GM03348 (cell line): ENCODE measurements at regions not wholly inside any gene's neighbourhood (a gene's known extent, or its start where the extent isn't known, plus 50 kb on each side); places are given as distances from the start of the nearest gene placed in this dataset.

Experiments used
- DNase-seq: peaks from one replicate; pipeline ENCODE4 v3.0.0; 2012; ENCODE audit warnings: low spot score

DNA sequence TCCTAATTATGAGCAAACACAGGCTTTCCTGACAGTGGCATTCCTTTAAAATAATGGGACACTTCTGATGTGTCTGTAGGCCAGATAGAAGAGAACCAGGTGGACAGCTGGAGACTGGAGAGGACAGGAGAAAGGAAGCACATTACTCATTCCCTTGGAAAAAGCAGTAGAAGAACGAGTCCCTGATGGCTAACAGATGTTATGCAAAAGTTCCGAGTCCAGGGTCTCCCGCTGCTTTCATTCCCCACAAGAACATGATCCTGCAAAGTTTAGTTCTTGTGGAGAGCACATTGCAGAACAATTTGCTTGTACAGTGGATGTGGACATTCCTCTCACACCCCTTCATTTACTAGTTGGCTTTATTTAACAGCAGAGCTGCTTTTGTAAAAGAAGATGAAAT lies 137.6 kb downstream of the GPAM start:
- no peak for DNase-seq

- no peak for DNase-seq
Observed at GRCh38 chr10:112047674-112048073, 135.9 kb downstream of the GPAM start.

DNA sequence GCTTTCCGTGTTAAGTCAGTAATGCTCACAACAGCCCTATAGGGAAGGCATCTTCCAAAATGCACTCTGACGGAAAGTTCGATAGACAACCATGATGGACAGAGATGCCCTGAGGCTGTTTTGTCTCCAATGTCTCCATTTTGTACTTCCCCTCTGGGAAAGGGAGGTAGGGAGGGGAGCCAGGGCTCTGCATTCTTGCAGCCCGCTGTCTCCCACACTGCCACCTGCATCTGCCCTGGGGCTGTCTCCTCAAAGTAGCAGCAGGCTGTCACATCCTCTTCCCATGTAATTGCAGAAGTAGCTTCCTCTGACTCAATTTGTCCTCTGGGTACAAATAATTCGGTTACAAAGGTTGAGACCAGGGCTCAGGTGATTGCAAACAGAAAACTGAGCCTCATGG lies 131.4 kb downstream of the GPAM start:
- no peak for DNase-seq

DNA sequence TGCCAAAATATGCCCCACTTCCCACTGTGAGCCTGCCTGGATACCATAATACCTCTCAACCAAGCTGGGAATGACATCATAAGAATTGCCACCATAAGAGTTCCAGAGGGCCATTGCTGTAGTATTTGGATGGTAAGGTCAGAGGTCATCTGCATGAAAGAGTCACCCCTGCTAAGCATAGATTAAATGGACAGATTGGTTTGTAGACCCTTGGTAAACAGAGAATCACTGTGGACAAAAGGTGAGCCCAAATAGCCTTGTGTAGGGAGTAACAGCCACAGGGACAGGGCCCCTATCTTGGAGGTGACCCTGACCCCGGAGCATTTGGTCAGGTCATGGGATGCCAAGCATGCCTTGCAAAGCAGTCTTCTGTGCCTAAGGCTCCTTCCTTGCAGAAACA lies 129.7 kb downstream of the GPAM start:
- no peak for DNase-seq

- DNase-seq: no peak
Observed at GRCh38 chr10:112054516-112054915, 129.0 kb downstream of the GPAM start.

GRCh38 chr10:112057072-112057471 lies 126.5 kb downstream of the GPAM start:
- DNase-seq: no peak

- DNase-seq: no peak
Observed at GRCh38 chr10:112059220-112059619, 124.3 kb downstream of the GPAM start.

DNA sequence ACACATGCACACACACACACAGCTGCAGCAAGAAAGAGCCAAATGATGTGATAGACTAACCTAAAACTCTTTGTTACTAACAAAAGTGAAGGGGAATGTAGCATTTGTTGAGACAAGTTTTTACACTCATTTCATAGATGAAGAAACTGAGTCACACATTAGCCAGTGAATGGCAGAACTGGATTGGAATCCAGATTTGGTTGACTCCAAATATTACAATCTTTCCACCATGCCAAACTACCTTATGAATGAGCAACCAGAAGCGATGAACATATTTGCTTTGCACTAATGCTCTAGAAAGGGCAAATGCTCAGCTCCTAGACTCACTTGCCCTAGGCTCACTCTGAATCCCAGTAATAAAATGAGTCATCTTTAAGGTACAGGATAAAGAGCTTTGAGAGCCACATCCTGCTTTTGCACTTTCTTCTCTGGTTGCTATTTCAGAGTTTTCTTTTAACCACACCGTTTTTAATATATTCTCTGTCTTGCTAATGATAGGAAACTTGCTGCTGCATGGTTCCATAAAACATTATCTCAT lies 111.9 kb downstream of the GPAM start:
- DNase-seq: no peak

GRCh38 chr10:112078003-112078402 lies 105.6 kb downstream of the GPAM start:
- DNase-seq: no peak

DNA sequence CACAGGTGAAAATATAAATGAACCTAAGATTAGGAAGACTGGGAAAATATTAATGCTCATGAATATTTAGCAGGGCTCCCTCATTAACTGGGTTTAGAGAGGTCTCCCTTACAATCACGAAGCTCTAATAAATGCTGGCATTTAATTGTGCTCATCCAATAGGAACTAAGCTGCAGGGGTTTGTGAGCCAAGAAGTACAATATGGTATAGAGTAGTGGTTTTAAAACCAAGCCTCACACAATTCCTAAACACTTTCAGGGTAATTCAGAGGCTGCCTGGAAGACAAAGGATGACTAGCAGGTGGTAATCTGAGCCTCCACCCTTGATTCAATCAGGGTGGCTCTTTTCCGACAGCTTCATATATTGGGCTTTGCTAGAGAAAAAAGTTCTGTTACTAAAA lies 103.3 kb downstream of the GPAM start:
- DNase-seq: no peak

- no peak for DNase-seq
Observed at GRCh38 chr10:112082120-112082519, 101.4 kb downstream of the GPAM start.

DNA sequence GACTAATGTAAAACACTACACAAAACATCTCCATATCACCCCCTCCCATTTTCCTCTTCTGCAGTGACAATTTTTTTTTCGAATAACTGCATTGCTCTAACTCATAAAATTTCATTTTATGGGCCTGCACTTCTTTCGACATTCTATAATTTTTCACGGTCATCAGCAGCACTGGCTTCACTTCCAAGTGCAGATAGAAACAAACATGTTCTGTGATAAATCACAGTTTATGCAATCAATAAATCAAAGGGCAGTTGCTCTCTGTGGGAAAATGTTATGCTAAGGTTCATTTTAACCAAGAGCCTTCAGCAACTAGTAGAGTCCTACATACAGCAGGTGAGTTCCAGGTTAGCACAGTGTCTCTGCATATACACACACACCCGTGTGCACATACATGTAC lies 100.1 kb downstream of the GPAM start:
- DNase-seq: no peak

GRCh38 chr10:112087953-112088456 lies 95.6 kb downstream of the GPAM start:
- no peak for DNase-seq

- no peak for DNase-seq
Observed at GRCh38 chr10:112091703-112092102, 91.9 kb downstream of the GPAM start.

DNA sequence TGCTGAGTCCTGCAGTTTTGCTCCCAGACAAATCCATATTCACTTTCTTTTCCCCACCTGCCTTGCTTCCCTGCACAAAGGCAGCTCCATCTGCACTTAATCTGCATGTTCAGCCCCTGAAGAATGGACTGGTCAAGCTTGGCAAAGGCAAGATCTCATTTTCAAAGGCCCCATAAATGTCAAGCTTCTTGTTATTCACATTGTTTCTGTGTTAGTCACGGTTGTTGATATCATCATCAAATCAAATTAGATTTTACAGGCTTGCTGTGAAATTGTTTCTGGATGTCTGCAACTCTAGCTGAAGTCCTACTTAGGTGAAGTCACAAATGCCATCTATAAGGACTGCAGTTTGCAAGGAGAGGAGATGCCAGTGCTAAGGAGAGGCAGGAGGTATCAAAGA lies 91.0 kb downstream of the GPAM start:
- DNase-seq: no peak

DNA sequence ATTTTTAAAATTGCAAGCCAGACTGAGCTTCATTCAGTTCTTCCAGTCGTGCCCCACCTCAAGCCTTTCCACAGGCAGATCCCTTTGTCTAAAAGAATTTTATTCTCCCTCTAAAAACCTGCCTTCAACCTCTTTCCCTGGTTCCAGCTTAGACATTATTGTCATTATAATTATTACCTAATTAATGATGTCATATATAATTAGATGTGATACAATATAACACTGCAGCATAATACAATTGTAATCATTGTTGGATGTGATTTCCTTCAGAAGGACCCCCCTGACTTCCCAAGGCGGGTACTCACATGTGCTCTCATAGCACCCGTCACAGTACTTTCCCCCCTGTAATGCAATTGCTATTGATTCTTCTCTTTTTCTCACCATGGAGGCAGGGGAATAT lies 88.6 kb downstream of the GPAM start:
- DNase-seq: no peak

DNA sequence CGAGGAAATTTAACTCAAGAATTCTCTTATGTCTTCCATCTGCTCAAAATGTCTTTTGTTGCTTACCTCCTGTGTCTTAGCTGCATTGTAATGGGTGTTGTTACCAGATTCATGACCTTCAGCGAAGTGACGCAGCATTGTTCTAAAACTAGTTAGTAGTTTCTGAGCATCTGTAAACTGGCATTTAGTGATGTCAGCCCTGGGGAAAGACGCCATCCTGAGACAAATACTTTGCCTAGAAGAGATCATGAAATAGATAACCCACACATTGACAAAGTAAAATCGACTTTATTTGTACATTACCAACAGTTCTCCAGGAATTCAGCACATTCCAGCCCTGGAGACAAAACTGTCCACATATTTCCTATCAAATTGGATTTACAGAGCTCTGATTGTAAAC lies 87.8 kb downstream of the GPAM start:
- no peak for DNase-seq

GRCh38 chr10:112098682-112099081 lies 84.9 kb downstream of the GPAM start:
- DNase-seq: no peak
